WTC11 (cell line): ENCODE measurements at regions not wholly inside any gene's neighbourhood (a gene's known extent, or its start where the extent isn't known, plus 50 kb on each side); places are given as distances from the start of the nearest gene placed in this dataset.
A peak's percentile ranks its signal among the peaks of the same experiment; 100 is the strongest.

Source experiments
- ATAC-seq: fragments of 200-7000 bp; cut with Tn5 transposase; 2 replicates; pipeline ENCODE4 v1.10.0; 2021; ENCODE audit warnings: mild to moderate bottlenecking, moderate library complexity
- CTCF ChIA-PET: fragments of 300-600 bp; sonication (Branson Sonifier 250); formaldehyde crosslinking; loops from one replicate; lab custom pipeline; 2021; ENCODE audit warnings: antibody characterized with exemption; lab: Charles Lee
- POLR2A ChIA-PET: fragments of 350-600 bp; sonication (Branson Sonifier 250); formaldehyde crosslinking; loops from one replicate; lab custom pipeline; 2021; ENCODE audit warnings: antibody characterized with exemption; lab: Charles Lee
- DNase-seq: peaks from one replicate; pipeline ENCODE4 v3.0.0; 2021; ENCODE audit warnings: low spot score
- H3K27ac Mint-ChIP-seq: 2 replicates; pipeline ENCODE4 v1.8.0; 2021; ENCODE audit warnings: mixed read lengths
- H3K27me3 Mint-ChIP-seq: 2 replicates; pipeline ENCODE4 v1.8.0; 2021; ENCODE audit warnings: low read depth, mild to moderate bottlenecking, moderate library complexity, mixed read lengths
- H3K36me3 Mint-ChIP-seq: 2 replicates; pipeline ENCODE4 v1.8.0; 2021; ENCODE audit warnings: mixed read lengths
- H3K4me1 Mint-ChIP-seq: 2 replicates; pipeline ENCODE4 v1.8.0; 2022; ENCODE audit warnings: mixed read lengths
- H3K4me3 Mint-ChIP-seq: 2 replicates; pipeline ENCODE4 v1.8.0; 2021; ENCODE audit warnings: mild to moderate bottlenecking, moderate library complexity, mixed read lengths
- H3K9me3 Mint-ChIP-seq: 2 replicates; pipeline ENCODE4 v1.8.0; 2021; ENCODE audit warnings: mixed read lengths
- AR ChIP-seq: fragments of 250-450 bp; sonication (Bioruptor Pico); IDR thresholded peaks from 2 replicates; pipeline ENCODE4 v1.9.0; 2021; ENCODE audit warnings: mild to moderate bottlenecking
- E2F4 ChIP-seq: sonication (generic); formaldehyde crosslinking; IDR thresholded peaks from 2 replicates; pipeline ENCODE4 v1.8.1; 2022; ENCODE audit warnings: low read depth, mild to moderate bottlenecking, moderate library complexity, missing genetic modification reagents, borderline replicate concordance
- FOXJ3 ChIP-seq: sonication (generic); formaldehyde crosslinking; IDR thresholded peaks from 2 replicates; pipeline ENCODE4 v1.9.0; 2021; ENCODE audit warnings: missing genetic modification reagents, mild to moderate bottlenecking, borderline replicate concordance
- FOXK1 ChIP-seq: sonication (generic); formaldehyde crosslinking; IDR thresholded peaks from 2 replicates; pipeline ENCODE4 v1.8.0; 2022; ENCODE audit warnings: mild to moderate bottlenecking, moderate library complexity, missing genetic modification reagents
- GABPB1 ChIP-seq: sonication (generic); formaldehyde crosslinking; IDR thresholded peaks from 2 replicates; pipeline ENCODE4 v1.8.1; 2023; ENCODE audit warnings: mild to moderate bottlenecking, missing genetic modification reagents
- HMGA2 ChIP-seq: fragments of 250-450 bp; sonication (Bioruptor Pico); IDR thresholded peaks from 2 replicates; pipeline ENCODE4 v1.4.0; 2021; ENCODE audit warnings: mild to moderate bottlenecking, moderate library complexity
- HMGXB4 ChIP-seq: sonication (generic); formaldehyde crosslinking; IDR thresholded peaks from 2 replicates; pipeline ENCODE4 v1.8.1; 2023; ENCODE audit warnings: mild to moderate bottlenecking, moderate library complexity, missing genetic modification reagents
- IRF1 ChIP-seq: sonication (generic); formaldehyde crosslinking; IDR thresholded peaks from 2 replicates; pipeline ENCODE4 v1.8.0; 2023; ENCODE audit warnings: missing genetic modification reagents
- MXD4 ChIP-seq: fragments of 250-450 bp; sonication (Bioruptor Pico); IDR thresholded peaks from 2 replicates; pipeline ENCODE4 v1.8.0; 2021; ENCODE audit warnings: mild to moderate bottlenecking, moderate library complexity, borderline replicate concordance
- NFATC4 ChIP-seq: fragments of 250-450 bp; sonication (Bioruptor Pico); IDR thresholded peaks from 2 replicates; pipeline ENCODE4 v1.9.0; 2021; ENCODE audit warnings: mild to moderate bottlenecking
- NFE2L1 ChIP-seq: sonication (generic); formaldehyde crosslinking; IDR thresholded peaks from 2 replicates; pipeline ENCODE4 v1.8.1; 2023; ENCODE audit warnings: missing genetic modification reagents
- NR3C1 ChIP-seq: sonication (generic); formaldehyde crosslinking; conservative IDR thresholded peaks from 2 replicates; pipeline ENCODE4 v1.8.1; 2023; ENCODE audit warnings: low read depth, mild to moderate bottlenecking, missing genetic modification reagents
- OVOL2 ChIP-seq: fragments of 250-450 bp; sonication (Bioruptor Pico); IDR thresholded peaks from 2 replicates; pipeline ENCODE4 v1.9.0; 2021; ENCODE audit warnings: mild to moderate bottlenecking, borderline replicate concordance
- PREB ChIP-seq: sonication (generic); formaldehyde crosslinking; IDR thresholded peaks from 2 replicates; pipeline ENCODE4 v1.8.1; 2022; ENCODE audit warnings: mild to moderate bottlenecking, missing genetic modification reagents, moderate library complexity, borderline replicate concordance
- RORB ChIP-seq: fragments of 250-450 bp; sonication (Bioruptor Pico); IDR thresholded peaks from 2 replicates; pipeline ENCODE4 v1.9.0; 2021; ENCODE audit warnings: mild to moderate bottlenecking
- TEAD4 ChIP-seq: sonication (generic); formaldehyde crosslinking; IDR thresholded peaks from 2 replicates; pipeline ENCODE4 v1.8.0; 2022; ENCODE audit warnings: mild to moderate bottlenecking, missing genetic modification reagents
- ZBTB43 ChIP-seq: sonication (generic); formaldehyde crosslinking; IDR thresholded peaks from 2 replicates; pipeline ENCODE4 v1.8.1; 2023; ENCODE audit warnings: mild to moderate bottlenecking, missing genetic modification reagents
- ZNF416 ChIP-seq: fragments of 250-450 bp; sonication (Bioruptor Pico); IDR thresholded peaks from 2 replicates; pipeline ENCODE4 v1.9.0; 2021; ENCODE audit warnings: mild to moderate bottlenecking, inconsistent platforms
- ZNF512 ChIP-seq: sonication (generic); formaldehyde crosslinking; IDR thresholded peaks from 2 replicates; pipeline ENCODE4 v1.8.1; 2022; ENCODE audit warnings: missing genetic modification reagents, borderline replicate concordance
- ZSCAN18 ChIP-seq: fragments of 250-450 bp; sonication (Bioruptor Pico); IDR thresholded peaks from 2 replicates; pipeline ENCODE4 v2.1.2; 2022; ENCODE audit warnings: mild to moderate bottlenecking, moderate library complexity

- no peak overlapping the region for H3K27ac Mint-ChIP-seq
- H3K36me3 Mint-ChIP-seq, result no peaks in the 10 kb centered on the region
- H3K4me1 Mint-ChIP-seq, result peaks cover 51% of the 10 kb centered on the region
- ATAC-seq (no peak), DNase-seq (no peak)
- ChIA-PET CTCF (no interaction called here), POLR2A (no interaction called here)
- 0 out of 2 replicates have a peak, but pooled peaks cover 3% of the 10 kb centered on the region for H3K9me3 Mint-ChIP-seq
- H3K27me3 Mint-ChIP-seq, result no peaks in the 10 kb centered on the region
- TF ChIP-seq IRF1 (CRISPR knock-in tag) (no peak), RORB (no peak), FOXJ3 (CRISPR knock-in tag) (no peak), GABPB1 (CRISPR knock-in tag) (no peak)
- H3K4me3 Mint-ChIP-seq, result no peak overlapping the region
Observed at GRCh38 chr6:47149066-47149465, 106.9 kb upstream of the ADGRF1 start.

- H3K9me3 Mint-ChIP-seq, result 0 out of 2 replicates have a peak, but pooled peaks cover 5% of the 10 kb centered on the region
- H3K4me3 Mint-ChIP-seq, result no peak overlapping the region
- no peaks in the 10 kb centered on the region for H3K36me3 Mint-ChIP-seq
- H3K27ac Mint-ChIP-seq, result peak overlapping the region; percentile 6; the same call in 1 of the 2 replicates
- no peak for TF ChIP-seq ZSCAN18 (CRISPR knock-in tag)
- TF ChIP-seq TEAD4 (CRISPR knock-in tag), result no peak
- TF ChIP-seq NFE2L1 (CRISPR knock-in tag), result no peak
- TF ChIP-seq ZNF416, result no peak
- TF ChIP-seq HMGXB4, result no peak
- TF ChIP-seq GABPB1 (CRISPR knock-in tag), result 0 out of 2 replicates have a peak, but pooled peaks have one; percentile 21
- no peak for TF ChIP-seq ZBTB43 (CRISPR knock-in tag)
- no peak for TF ChIP-seq NFATC4 (CRISPR knock-in tag)
- CTCF ChIA-PET, result no interaction called here
- DNase-seq (no peak), ATAC-seq (no peak)
- no peaks in the 10 kb centered on the region for H3K27me3 Mint-ChIP-seq
- POLR2A ChIA-PET, result no interaction called here
- peaks cover 48% of the 10 kb centered on the region for H3K4me1 Mint-ChIP-seq
Observed at GRCh38 chr6:47147836-47148344, 105.8 kb upstream of the ADGRF1 start.

GRCh38 chr6:47147175-47147727, 105.1 kb upstream of the ADGRF1 start:
- ChIA-PET POLR2A (no interaction called here), CTCF (no interaction called here)
- Mint-ChIP-seq H3K36me3 (no peaks in the 10 kb centered on the region), H3K4me1 (peaks cover 44% of the 10 kb centered on the region), H3K27ac (peak overlapping the region; percentile 5; the same call in 1 of the 2 replicates), H3K9me3 (0 out of 2 replicates have a peak, but pooled peaks cover 6% of the 10 kb centered on the region), H3K4me3 (no peak overlapping the region), H3K27me3 (no peaks in the 10 kb centered on the region)
- TF ChIP-seq HMGA2 (CRISPR knock-in tag) (no peak), E2F4 (CRISPR knock-in tag) (no peak), FOXK1 (CRISPR knock-in tag) (no peak), NR3C1 (CRISPR knock-in tag) (no peak), AR (no peak), ZNF512 (CRISPR knock-in tag) (no peak), MXD4 (no peak), OVOL2 (CRISPR knock-in tag) (no peak), PREB (no peak)
- DNase-seq (no peak), ATAC-seq (no peak)
